Choroid plexus epithelial cell (primary cell): ENCODE measurements at regions not wholly inside any gene's neighbourhood (a gene's known extent, or its start where the extent isn't known, plus 50 kb on each side); places are given as distances from the start of the nearest gene placed in this dataset.
A peak's percentile ranks its signal among the peaks of the same experiment; 100 is the strongest.

Experiments used
- DNase-seq: peaks from one replicate; pipeline ENCODE4 v3.0.0-alpha.2; 2010; ENCODE audit warnings: low read depth
- H3K4me3 ChIP-seq: 2 replicates; pipeline ENCODE4 v1.5.1; 2011; ENCODE audit warnings: low read depth, mild to moderate bottlenecking, control low read depth, low read length, moderate library complexity
- TF ChIP-seq, protein P1 (sequence below): conservative IDR thresholded peaks from 2 replicates; pipeline ENCODE4 v1.5.1; 2011; ENCODE audit warnings: low read depth, mild to moderate bottlenecking, control low read depth, inconsistent platforms, low read length, moderate library complexity

DNA sequence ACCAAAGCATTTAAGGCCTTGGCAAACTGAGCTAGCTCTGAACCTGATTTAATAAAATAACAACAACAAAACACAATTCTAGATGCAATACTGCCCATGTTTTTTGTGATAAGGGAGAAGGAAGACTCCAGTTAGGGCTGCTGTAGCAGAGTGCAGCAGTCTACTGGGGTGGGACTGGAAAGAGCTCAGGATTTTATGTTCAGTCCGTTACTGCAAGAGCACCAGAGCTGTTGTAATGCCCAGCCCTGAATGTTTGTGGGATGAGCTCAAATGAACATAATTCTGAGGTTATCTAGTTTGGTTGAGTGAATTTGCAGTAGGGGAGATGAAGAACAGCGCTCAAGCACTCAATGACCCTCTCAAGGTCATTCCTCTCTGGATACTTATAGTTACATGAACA, 743.8 kb downstream of the FAT4 start:
- TF ChIP-seq, protein P1, sequence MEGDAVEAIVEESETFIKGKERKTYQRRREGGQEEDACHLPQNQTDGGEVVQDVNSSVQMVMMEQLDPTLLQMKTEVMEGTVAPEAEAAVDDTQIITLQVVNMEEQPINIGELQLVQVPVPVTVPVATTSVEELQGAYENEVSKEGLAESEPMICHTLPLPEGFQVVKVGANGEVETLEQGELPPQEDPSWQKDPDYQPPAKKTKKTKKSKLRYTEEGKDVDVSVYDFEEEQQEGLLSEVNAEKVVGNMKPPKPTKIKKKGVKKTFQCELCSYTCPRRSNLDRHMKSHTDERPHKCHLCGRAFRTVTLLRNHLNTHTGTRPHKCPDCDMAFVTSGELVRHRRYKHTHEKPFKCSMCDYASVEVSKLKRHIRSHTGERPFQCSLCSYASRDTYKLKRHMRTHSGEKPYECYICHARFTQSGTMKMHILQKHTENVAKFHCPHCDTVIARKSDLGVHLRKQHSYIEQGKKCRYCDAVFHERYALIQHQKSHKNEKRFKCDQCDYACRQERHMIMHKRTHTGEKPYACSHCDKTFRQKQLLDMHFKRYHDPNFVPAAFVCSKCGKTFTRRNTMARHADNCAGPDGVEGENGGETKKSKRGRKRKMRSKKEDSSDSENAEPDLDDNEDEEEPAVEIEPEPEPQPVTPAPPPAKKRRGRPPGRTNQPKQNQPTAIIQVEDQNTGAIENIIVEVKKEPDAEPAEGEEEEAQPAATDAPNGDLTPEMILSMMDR: no peak

DNA sequence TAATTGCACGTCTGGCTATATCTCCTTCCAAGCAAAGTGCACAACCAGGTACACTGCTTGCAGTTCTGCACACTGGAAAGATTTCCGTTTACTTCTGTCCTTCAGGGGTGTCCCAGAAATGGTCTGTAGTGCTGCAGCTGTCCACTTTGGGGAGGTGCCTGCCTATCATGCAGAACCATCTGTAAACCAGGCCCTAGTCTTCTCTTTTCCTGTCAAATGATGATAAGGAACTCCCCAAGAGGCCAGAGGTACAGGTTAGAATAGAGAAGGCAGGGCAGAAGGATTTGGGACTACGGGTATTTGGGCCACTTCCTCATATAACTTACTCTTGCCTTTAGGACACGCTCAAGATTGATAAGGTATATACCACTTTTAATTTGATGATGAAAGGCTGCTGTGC, 746.9 kb downstream of the FAT4 start:
- no peak overlapping the region for H3K4me3 ChIP-seq
- no peak for DNase-seq
- TF ChIP-seq, protein P1: no peak

More for the DNA sequence above, 743.8 kb downstream of the FAT4 start:
- H3K4me3 ChIP-seq: no peak overlapping the region
- no peak for DNase-seq

DNA sequence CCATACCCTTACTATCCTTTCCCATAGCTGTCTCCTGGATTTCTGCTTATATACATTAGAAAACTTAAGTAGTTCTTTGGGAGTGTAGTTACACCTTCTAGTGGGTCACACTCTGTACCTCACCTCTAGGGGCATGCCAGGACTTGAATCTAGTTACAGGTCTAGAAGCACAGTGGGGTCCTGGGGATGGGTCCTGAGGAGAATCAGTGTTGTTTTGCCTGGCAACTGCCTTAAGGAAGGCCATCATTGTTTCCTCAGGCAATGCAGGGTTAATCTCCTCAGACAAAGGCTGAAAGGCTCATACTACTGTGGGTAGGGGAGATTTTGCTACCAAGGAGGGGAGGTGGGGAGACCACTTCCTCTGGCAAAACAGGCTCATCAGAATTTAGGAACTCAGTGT, 750.3 kb downstream of the FAT4 start:
- no peak overlapping the region for H3K4me3 ChIP-seq
- no peak for DNase-seq
- TF ChIP-seq, protein P1: no peak

DNA sequence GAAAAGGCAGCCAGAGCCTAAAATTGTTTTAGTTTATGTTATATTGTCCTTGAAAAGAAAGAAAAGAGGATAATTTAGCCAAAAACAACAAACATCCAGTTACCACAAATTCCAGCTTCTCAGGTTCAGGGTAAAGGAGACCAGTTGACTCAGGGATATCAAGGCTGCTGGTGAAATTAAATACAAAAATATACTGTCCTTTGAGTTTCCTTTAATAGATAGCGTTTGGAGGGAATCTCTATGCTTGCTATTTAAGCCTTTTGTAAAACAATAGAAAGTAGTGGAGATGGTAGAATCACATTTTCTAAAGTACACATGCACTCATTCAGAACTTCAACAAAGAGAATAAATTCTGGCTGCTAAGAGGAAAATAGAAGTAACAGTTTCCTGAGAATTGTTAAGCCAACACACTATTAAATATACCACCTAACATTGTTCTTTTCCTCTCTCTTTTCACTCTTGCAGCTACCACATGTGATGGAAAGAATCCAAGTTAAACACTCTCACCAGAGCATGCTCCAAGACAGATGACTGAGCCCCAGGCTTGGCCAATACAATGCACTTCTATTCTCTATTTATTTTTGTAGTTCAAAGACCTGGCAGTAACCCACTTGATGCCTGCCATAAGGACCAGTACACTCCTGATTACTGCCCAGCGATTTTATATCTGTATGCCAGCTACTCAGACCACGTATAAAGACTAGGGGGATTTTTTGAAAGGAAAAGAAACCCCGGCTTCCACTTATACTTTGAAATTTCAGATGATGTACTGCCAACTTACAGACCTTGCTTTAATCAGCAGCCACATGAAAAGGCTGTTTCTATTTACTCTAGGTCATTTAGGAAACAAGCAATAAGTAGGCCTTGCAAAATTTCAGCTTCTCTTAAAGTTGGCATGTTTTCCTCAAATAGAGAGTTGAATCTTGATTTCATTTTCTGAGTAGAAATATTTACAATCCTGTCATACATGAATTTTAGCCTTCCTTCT, 756.9 kb downstream of the FAT4 start:
- TF ChIP-seq, protein P1: no peak
- no peak overlapping the region for H3K4me3 ChIP-seq
- peak; percentile 87 for DNase-seq

DNA sequence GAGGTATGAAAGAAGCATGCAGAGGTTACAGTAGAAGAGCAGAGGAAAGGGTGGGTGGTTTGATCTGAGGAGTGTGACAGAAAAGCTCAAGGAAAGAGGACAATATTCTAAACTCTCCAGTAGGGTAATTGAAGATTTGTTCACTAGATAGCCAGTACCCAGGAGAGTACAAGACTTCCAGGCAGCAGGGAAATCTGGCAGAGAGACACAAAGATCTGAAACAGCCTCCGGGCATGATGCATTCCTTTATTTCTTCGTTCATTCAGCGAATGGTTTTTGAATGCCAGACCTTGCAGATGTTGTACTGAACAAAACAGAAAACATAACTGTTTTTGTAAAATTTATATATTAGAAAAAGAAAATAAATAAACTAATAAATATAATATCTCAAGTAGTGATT, 766.6 kb downstream of the FAT4 start:
- DNase-seq: no peak
- TF ChIP-seq, protein P1: no peak
- no peak overlapping the region for H3K4me3 ChIP-seq

DNA sequence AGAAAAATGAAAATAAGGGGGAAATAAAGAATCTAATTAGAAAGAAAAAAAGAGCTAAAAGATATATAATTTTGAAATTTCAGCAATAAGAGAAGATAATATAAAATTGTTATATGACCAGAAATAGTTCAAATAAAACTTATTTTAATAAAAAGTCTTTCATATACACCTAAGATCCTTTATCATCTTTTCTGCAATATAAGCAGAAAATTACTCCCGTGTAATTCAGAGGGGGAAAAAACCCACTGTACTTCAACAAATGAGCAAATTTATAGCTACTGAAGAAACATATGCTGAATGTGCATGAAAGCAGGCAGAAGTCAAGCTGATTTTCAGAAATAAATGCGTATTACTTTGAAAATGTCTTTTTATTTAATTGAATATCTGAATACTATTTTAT, 771.3 kb downstream of the FAT4 start:
- H3K4me3 ChIP-seq: no peak overlapping the region
- no peak for DNase-seq
- TF ChIP-seq, protein P1: no peak

DNA sequence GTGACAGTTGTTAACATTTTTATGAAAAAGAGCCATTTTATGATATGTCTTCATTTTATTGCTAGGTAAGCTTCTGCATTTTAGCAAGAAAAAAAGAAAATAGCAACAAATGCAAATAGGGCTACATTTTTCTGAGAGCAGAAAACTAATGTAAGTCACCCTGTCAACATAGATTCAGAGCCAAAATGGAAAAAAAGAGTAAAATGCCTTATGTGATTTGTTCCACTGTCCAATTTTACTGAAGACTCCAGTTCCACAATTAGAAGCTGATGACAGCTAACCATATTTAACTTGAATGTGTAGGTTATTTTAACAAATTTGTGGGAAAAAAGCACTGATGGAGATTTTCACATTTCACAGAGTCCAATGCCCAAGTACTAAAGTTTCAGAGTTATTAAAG, 772.3 kb downstream of the FAT4 start:
- no peak overlapping the region for H3K4me3 ChIP-seq
- no peak for DNase-seq
- TF ChIP-seq, protein P1: no peak
